ENCODE measurements at regions not wholly inside any gene's neighbourhood (a gene's known extent, or its start where the extent isn't known, plus 50 kb on each side); places are given as distances from the start of the nearest gene placed in this dataset.
"Not testable (repeated sequence)": the region's sequence is repeated elsewhere in the genome, so short reads cannot be mapped to it uniquely, and the experiment has no call there.

- DNase-seq, result no peak
These were observed 59.2 kb downstream of the IL12A start for GRCh38 chr3:160047876-160048275.

- no peak for DNase-seq
These were observed 60.4 kb downstream of the IL12A start for GRCh38 chr3:160049038-160049437.

GRCh38 chr3:160049565-160049964, 60.9 kb downstream of the IL12A start:
- DNase-seq, result no peak

- no peak for DNase-seq
These were observed 61.4 kb downstream of the IL12A start for GRCh38 chr3:160049988-160050387.

GRCh38 chr3:160052385-160053047, 63.9 kb downstream of the IL12A start:
- no peak for DNase-seq

- DNase-seq, result no peak
These were observed 64.4 kb downstream of the IL12A start for GRCh38 chr3:160053048-160053391.

- not testable (repeated sequence) for DNase-seq
These were observed 66.2 kb downstream of the IL12A start for GRCh38 chr3:160054862-160055261.

- no peak for DNase-seq
These were observed 67.0 kb downstream of the IL12A start for GRCh38 chr3:160055659-160056058.

GRCh38 chr3:160057331-160057730, 68.7 kb downstream of the IL12A start:
- no peak for DNase-seq

- no peak for DNase-seq
These were observed 71.9 kb downstream of the IL12A start for GRCh38 chr3:160060409-160061027.

- DNase-seq, result no peak
These were observed 72.9 kb downstream of the IL12A start for GRCh38 chr3:160061525-160061924.

- no peak for DNase-seq
These were observed 76.6 kb downstream of the IL12A start for GRCh38 chr3:160065282-160065681.

GRCh38 chr3:160065786-160066185, 77.2 kb downstream of the IL12A start:
- no peak for DNase-seq

- no peak for DNase-seq
These were observed 81.4 kb downstream of the IL12A start for GRCh38 chr3:160069986-160070385.

- DNase-seq, result no peak
These were observed 87.9 kb downstream of the IL12A start for GRCh38 chr3:160076519-160076918.

- no peak for DNase-seq
These were observed 89.9 kb downstream of the IL12A start for GRCh38 chr3:160078533-160078932.

GRCh38 chr3:160081958-160082533, 93.4 kb downstream of the IL12A start:
- DNase-seq, result no peak

GRCh38 chr3:160084998-160085397, 96.4 kb downstream of the IL12A start:
- no peak for DNase-seq

- DNase-seq, result no peak
These were observed 100.0 kb downstream of the IL12A start for GRCh38 chr3:160088492-160089137.

- DNase-seq, result no peak
These were observed 102.0 kb downstream of the IL12A start for GRCh38 chr3:160090653-160091052.

GRCh38 chr3:160091441-160091840, 102.8 kb downstream of the IL12A start:
- no peak for DNase-seq

GRCh38 chr3:160092760-160093159, 104.1 kb downstream of the IL12A start:
- no peak for DNase-seq

- no peak for DNase-seq
These were observed 105.9 kb downstream of the IL12A start for GRCh38 chr3:160094562-160094961.

GRCh38 chr3:160097478-160097877, 108.8 kb downstream of the IL12A start:
- no peak for DNase-seq
